ENCODE measurements at regions not wholly inside any gene's neighbourhood (a gene's known extent, or its start where the extent isn't known, plus 50 kb on each side); places are given as distances from the start of the nearest gene placed in this dataset.
A peak's percentile ranks its signal among the peaks of the same experiment; 100 is the strongest.

DNA sequence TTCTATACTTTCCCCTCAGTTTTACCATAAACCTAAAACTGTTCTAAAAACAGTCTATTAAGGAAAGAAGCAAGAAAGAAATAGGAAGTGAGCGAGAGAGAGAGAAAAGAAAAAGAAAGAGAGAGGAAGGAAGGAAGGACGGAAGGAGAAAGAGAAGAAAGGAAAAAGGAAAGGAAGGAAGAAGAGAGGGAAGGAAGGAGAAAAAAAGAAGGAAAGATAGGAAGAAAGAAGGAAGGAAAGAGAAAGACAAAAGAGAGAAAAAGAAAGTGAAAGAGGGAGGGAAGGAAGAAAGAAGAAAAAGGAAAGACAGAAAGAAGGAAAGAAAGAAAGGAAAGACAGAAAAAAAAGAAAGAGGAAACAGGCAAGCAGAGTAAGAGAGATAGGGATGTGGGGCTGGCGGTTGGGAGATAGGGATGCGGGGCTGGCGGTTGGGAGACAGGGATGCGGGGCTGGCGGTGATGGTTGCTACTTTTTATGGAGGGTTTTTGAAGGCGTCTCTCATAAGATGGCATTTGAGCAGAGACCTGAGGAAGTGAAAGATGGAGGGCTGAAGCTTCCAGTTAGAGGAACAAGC lies 70.4 kb upstream of the IRF2BP2 start:
- Histone ChIP-seq H3K27me3 (ENCODE audit: control insufficient read depth in 1 of 2, insufficient read depth in 2 of 2, low read length in 2 of 2) (no peaks in the 10 kb centered on the region), H3K27ac (ENCODE audit: low read length) (no peak overlapping the region), H3K4me1 (ENCODE audit: control insufficient read depth, insufficient read depth, low read length) (peaks cover 9% of the 10 kb centered on the region), H3K4me3 (ENCODE audit: low read length in 2 of 2) (no peak overlapping the region), H3K9ac (ENCODE audit: low read length in 2 of 2) (no peak overlapping the region), H3K36me3 (ENCODE audit: control insufficient read depth in 2 of 2, insufficient read depth in 2 of 2, low read length in 2 of 2) (no peaks in the 10 kb centered on the region), H3K9me3 (ENCODE audit: control insufficient read depth in 2 of 2, low read length in 2 of 2) (no peaks in the 10 kb centered on the region)

DNA sequence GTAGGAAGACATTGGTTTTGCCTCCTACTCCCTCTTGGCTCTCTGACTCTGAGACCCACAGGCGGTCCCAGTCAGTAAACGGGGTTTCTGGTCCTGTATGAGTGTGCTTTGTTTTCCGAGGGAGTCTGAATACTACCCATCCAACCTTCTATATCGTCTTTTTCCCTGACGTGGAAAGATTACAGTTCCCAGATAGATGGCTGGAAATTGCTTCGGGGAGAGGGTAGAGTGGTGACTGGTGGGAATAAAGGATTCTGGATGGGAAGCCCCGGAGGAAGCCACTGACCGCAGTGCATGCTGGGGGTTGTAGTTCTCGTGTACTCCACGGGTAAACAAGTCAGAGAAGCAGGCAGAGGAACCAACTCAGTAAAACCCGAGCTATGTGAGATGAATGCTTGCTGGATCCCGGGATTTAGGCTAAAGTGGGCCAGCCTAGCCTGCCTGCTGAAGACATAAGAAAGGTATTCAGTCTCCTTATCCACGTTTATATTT lies 66.2 kb upstream of the IRF2BP2 start:
- H3K27ac ChIP-seq (ENCODE audit: low read length), result no peak overlapping the region
- no peaks in the 10 kb centered on the region for H3K9me3 ChIP-seq (ENCODE audit: control insufficient read depth in 2 of 2, low read length in 2 of 2)
- peak overlapping the region; percentile 56 to 64 for H3K9ac ChIP-seq (ENCODE audit: low read length in 2 of 2)
- no peaks in the 10 kb centered on the region for H3K36me3 ChIP-seq (ENCODE audit: control insufficient read depth in 2 of 2, insufficient read depth in 2 of 2, low read length in 2 of 2)
- H3K27me3 ChIP-seq (ENCODE audit: control insufficient read depth in 1 of 2, insufficient read depth in 2 of 2, low read length in 2 of 2), result no peaks in the 10 kb centered on the region
- peak overlapping the region; percentile 58 to 73 for H3K4me3 ChIP-seq (ENCODE audit: low read length in 2 of 2)
- peaks cover 6% of the 10 kb centered on the region for H3K4me1 ChIP-seq (ENCODE audit: control insufficient read depth, insufficient read depth, low read length)

DNA sequence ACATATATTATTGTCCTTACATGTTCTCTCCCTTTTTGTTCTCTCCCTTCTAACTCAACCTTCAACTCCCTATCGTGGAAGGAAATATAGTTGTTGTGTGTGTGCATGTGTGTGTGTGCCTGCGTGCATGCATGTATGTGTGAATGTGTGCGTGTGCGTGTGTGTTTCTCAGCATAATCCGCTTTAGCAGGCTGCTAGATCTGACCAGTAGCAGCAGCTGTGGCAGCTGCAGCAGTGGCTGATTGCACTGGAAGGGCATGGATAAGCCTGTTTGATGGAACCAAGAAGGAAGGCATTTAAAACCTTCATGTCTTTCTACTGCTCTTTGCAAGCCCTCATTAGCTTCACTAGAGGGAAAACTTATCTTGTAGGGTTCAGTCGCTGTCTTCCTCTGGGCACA lies 65.6 kb upstream of the IRF2BP2 start:
- peaks cover 6% of the 10 kb centered on the region for H3K4me1 ChIP-seq (ENCODE audit: control insufficient read depth, insufficient read depth, low read length)
- peak overlapping the region; percentile 58 to 73 for H3K4me3 ChIP-seq (ENCODE audit: low read length in 2 of 2)
- no peak overlapping the region for H3K27ac ChIP-seq (ENCODE audit: low read length)
- no peaks in the 10 kb centered on the region for H3K9me3 ChIP-seq (ENCODE audit: control insufficient read depth in 2 of 2, low read length in 2 of 2)
- no peaks in the 10 kb centered on the region for H3K27me3 ChIP-seq (ENCODE audit: control insufficient read depth in 1 of 2, insufficient read depth in 2 of 2, low read length in 2 of 2)
- peak overlapping the region; percentile 56 to 64 for H3K9ac ChIP-seq (ENCODE audit: low read length in 2 of 2)
- no peaks in the 10 kb centered on the region for H3K36me3 ChIP-seq (ENCODE audit: control insufficient read depth in 2 of 2, insufficient read depth in 2 of 2, low read length in 2 of 2)

DNA sequence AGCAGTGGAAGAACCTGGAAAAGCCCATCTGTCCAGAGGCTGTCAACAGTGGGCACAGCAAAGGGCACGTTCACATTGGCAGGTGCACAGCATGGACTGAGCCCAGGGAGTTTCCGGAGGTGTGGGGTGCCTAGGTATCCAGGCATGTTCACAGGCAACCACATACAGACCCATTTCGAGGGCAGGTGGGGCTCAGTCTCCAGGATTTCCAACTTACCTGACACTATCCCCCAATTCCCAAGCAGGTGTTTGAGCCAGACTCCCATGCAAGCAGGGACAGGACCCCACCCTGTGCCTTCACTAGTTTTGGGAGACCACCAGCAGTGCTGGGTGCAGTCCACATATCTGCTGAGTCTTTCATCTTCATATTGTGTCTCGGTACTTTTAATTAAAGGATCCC lies 65.0 kb upstream of the IRF2BP2 start:
- H3K4me1 ChIP-seq (ENCODE audit: control insufficient read depth, insufficient read depth, low read length), result peaks cover 6% of the 10 kb centered on the region
- H3K27me3 ChIP-seq (ENCODE audit: control insufficient read depth in 1 of 2, insufficient read depth in 2 of 2, low read length in 2 of 2), result no peaks in the 10 kb centered on the region
- H3K9me3 ChIP-seq (ENCODE audit: control insufficient read depth in 2 of 2, low read length in 2 of 2), result no peaks in the 10 kb centered on the region
- H3K4me3 ChIP-seq (ENCODE audit: low read length in 2 of 2), result no peak overlapping the region
- no peaks in the 10 kb centered on the region for H3K36me3 ChIP-seq (ENCODE audit: control insufficient read depth in 2 of 2, insufficient read depth in 2 of 2, low read length in 2 of 2)
- no peak overlapping the region for H3K27ac ChIP-seq (ENCODE audit: low read length)
- no peak overlapping the region for H3K9ac ChIP-seq (ENCODE audit: low read length in 2 of 2)

DNA sequence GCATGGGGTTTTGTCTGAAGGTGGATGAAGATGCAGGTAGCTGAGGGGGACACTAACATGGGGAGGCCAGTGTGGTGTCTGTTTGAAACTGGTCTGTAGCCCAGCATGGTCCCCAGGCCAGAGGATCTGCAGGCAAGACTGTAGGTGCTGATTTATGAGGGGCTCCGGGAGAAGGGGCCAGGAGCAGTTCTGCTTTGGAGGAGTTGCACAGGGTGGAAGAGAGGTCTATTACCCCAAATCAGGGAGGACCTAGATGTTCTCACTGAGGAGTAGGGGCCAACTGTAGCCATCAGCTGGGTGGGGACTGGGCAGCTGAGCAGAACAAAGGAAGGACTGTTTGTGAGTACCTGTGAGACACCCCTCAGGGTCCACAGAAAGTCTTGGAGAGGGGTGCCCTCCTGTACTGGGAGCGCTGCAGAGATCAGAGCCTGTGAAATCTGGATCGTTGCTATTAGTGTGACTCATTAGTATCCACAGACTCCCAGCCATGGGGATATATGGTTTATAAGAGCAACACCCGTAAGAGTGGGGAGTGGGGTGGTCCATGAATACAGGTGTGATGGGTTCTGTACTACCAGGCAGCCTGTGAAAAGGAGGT lies 64.3 kb upstream of the IRF2BP2 start:
- Histone ChIP-seq H3K27ac (ENCODE audit: low read length) (no peak overlapping the region), H3K36me3 (ENCODE audit: control insufficient read depth in 2 of 2, insufficient read depth in 2 of 2, low read length in 2 of 2) (no peaks in the 10 kb centered on the region), H3K9me3 (ENCODE audit: control insufficient read depth in 2 of 2, low read length in 2 of 2) (no peaks in the 10 kb centered on the region), H3K4me1 (ENCODE audit: control insufficient read depth, insufficient read depth, low read length) (peaks cover 6% of the 10 kb centered on the region), H3K4me3 (ENCODE audit: low read length in 2 of 2) (no peak overlapping the region), H3K9ac (ENCODE audit: low read length in 2 of 2) (no peak overlapping the region), H3K27me3 (ENCODE audit: control insufficient read depth in 1 of 2, insufficient read depth in 2 of 2, low read length in 2 of 2) (no peaks in the 10 kb centered on the region)

DNA sequence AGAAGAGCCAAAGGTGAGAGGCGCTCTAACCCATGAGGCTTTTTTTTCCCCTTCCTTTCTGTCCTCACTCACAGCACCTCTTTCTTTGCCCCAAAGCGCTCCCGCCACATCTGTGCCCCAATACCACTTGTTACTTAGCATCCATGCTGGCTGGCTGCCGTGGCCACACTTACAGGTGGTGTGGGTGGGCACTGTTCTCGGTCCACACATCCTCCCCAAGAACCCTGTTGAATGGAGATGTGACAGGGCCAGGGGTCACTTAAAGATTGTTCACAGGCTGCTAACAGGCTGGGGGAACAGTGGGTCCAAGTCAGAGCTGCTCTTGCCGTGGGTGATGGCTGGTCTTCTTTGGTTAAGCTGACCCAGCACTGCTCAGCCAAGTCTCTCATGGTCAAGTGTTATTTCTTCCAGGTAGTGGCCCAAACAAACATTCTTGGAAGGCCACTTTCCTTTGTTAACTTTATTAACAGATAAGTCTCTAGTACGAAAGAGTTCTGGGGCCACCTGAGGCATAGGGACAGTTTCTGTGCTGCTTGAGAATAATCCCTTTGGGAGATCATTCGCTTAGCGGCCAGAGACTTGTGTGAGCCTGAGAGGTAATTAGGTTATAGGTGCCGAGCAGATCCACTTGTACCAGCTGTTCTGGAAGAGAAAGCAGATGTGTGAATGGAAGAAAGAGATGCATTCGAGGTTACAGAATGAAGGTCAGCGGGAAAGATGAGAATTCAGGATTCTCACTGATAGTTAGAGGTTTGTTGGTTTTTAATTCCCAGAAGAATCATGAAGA lies 62.6 kb upstream of the IRF2BP2 start:
- Histone ChIP-seq H3K4me1 (ENCODE audit: control insufficient read depth, insufficient read depth, low read length) (peaks cover 6% of the 10 kb centered on the region), H3K36me3 (ENCODE audit: control insufficient read depth in 2 of 2, insufficient read depth in 2 of 2, low read length in 2 of 2) (no peaks in the 10 kb centered on the region), H3K9ac (ENCODE audit: low read length in 2 of 2) (no peak overlapping the region), H3K4me3 (ENCODE audit: low read length in 2 of 2) (no peak overlapping the region), H3K27me3 (ENCODE audit: control insufficient read depth in 1 of 2, insufficient read depth in 2 of 2, low read length in 2 of 2) (no peaks in the 10 kb centered on the region), H3K9me3 (ENCODE audit: control insufficient read depth in 2 of 2, low read length in 2 of 2) (peaks cover 0 to 3% of the 10 kb centered on the region in 2 donors), H3K27ac (ENCODE audit: low read length) (no peak overlapping the region)

DNA sequence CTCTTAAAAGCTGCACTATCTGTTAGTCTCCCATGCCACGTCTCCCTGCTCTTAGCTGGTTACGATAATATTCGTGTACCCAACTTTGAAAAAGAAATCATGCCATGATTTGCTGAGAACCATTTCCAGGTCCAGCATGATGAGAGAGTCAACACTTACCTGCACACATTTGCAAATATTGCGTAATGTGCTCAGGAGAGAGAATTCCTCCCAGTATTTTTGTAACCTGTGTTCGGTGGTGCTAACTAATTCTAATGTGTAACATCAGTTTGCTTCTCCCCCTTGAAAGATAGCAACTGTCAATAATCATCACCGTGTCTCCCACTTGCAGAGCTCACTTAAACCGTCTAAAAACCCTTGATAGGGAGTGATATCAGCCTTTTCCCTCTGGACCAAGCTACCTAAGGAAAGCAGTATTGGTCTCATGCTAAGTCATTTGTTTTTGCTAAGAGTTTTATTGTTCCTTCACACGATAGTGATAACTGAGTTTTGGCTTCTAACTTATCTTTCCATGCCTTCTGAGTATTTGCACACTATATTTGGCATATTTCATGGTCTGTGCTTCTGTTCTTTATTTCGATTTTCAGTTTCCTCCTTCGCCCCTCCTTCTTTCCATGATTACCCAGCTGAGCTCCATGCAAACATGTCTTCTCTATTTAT lies 61.1 kb upstream of the IRF2BP2 start:
- H3K9me3 ChIP-seq (ENCODE audit: control insufficient read depth in 2 of 2, low read length in 2 of 2), result peaks cover 0 to 3% of the 10 kb centered on the region in 2 donors
- H3K9ac ChIP-seq (ENCODE audit: low read length in 2 of 2), result no peak overlapping the region
- H3K4me3 ChIP-seq (ENCODE audit: low read length in 2 of 2), result no peak overlapping the region
- no peak overlapping the region for H3K27ac ChIP-seq (ENCODE audit: low read length)
- no peaks in the 10 kb centered on the region for H3K27me3 ChIP-seq (ENCODE audit: control insufficient read depth in 1 of 2, insufficient read depth in 2 of 2, low read length in 2 of 2)
- no peaks in the 10 kb centered on the region for H3K36me3 ChIP-seq (ENCODE audit: control insufficient read depth in 2 of 2, insufficient read depth in 2 of 2, low read length in 2 of 2)
- peaks cover 6% of the 10 kb centered on the region for H3K4me1 ChIP-seq (ENCODE audit: control insufficient read depth, insufficient read depth, low read length)

DNA sequence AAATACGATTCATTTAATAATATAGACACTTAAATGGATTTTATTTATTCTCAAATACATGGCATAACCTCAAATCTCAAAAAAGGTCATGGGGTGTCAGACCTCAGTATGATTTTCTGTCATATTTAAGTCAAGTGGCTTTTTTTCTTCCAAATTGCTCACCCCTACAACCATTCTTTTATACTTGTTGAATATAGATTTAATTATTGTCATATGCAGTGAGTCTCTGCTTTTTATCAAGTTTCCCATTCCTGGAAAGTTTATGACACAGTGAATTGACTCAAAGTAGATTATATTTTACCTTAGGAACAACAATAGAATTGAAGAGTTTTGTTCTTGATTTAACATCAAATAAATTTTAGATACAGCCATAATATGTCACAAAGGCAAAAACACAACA lies 59.5 kb upstream of the IRF2BP2 start:
- no peaks in the 10 kb centered on the region for H3K36me3 ChIP-seq (ENCODE audit: control insufficient read depth in 2 of 2, insufficient read depth in 2 of 2, low read length in 2 of 2)
- no peak overlapping the region for H3K4me3 ChIP-seq (ENCODE audit: low read length in 2 of 2)
- H3K9me3 ChIP-seq (ENCODE audit: control insufficient read depth in 2 of 2, low read length in 2 of 2), result peaks cover 0 to 3% of the 10 kb centered on the region in 2 donors
- H3K9ac ChIP-seq (ENCODE audit: low read length in 2 of 2), result no peak overlapping the region
- no peak overlapping the region for H3K27ac ChIP-seq (ENCODE audit: low read length)
- H3K4me1 ChIP-seq (ENCODE audit: control insufficient read depth, insufficient read depth, low read length), result no peaks in the 10 kb centered on the region
- H3K27me3 ChIP-seq (ENCODE audit: control insufficient read depth in 1 of 2, insufficient read depth in 2 of 2, low read length in 2 of 2), result no peaks in the 10 kb centered on the region

DNA sequence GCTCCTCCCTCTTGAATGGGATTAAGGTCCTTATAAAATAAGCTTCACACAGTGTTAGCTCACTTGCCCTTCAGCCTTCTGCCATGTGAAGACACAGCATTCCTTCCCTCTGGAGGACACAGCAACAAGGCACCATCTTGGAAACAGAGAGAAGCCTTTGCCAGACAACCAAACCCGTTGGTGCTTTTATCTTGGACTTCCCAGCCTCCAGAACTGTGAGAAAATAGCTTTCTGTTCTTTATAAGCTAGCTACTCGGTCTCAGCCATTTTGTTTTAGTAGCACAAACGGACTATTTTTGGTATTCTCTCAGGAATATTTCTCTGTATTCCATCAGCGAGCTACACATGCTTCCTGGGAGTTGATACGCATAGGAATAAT lies 58.6 kb upstream of the IRF2BP2 start:
- H3K4me1 ChIP-seq (ENCODE audit: control insufficient read depth, insufficient read depth, low read length), result no peaks in the 10 kb centered on the region
- no peaks in the 10 kb centered on the region for H3K27me3 ChIP-seq (ENCODE audit: control insufficient read depth in 1 of 2, insufficient read depth in 2 of 2, low read length in 2 of 2)
- H3K9me3 ChIP-seq (ENCODE audit: control insufficient read depth in 2 of 2, low read length in 2 of 2), result peaks cover 0 to 3% of the 10 kb centered on the region in 2 donors
- H3K36me3 ChIP-seq (ENCODE audit: control insufficient read depth in 2 of 2, insufficient read depth in 2 of 2, low read length in 2 of 2), result no peaks in the 10 kb centered on the region
- H3K4me3 ChIP-seq (ENCODE audit: low read length in 2 of 2), result no peak overlapping the region
- no peak overlapping the region for H3K9ac ChIP-seq (ENCODE audit: low read length in 2 of 2)
- no peak overlapping the region for H3K27ac ChIP-seq (ENCODE audit: low read length)

DNA sequence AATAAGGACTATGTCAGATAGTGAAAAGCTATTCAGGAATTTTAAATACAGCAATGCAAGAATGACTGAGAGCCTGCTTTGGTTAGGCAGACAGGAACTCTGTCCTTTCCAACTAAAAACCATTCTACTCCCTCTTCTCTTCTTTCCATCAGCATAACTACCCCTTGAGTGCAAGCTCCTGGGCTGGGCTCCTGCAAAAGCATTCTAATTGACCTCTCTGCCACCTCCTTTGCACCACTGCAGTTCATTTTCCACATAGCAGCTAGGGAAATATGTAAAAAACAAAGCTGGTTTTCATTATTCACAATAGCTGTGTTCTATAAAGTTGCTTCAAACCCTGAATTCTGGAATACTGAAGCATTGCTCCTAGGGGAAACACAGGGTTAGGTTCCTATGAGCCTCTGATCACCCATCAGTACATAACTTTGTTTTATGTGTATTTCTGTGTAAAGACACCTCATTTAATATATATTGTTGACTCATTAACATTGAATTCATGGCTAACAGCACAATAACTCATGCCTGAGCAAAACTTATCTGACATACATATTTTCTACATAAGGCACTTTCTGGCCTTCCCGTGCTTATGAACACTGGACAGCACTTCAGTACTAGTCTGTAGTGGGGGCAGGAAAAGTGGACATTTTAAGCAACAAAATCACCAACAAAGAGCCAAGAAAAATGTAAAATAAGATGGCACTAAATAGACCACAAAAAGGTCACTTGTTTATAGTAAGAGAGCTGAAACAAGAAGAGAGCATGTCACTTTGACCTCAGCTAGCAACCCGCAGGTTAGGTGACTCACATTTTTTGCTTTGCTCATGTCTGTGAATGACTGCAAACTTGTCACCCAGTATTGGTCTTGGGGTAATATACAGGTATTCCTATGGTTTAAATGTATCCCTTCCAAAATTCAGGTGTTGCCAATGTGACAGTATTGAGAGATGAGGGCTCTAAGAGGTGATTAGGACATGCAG lies 57.9 kb upstream of the IRF2BP2 start:
- H3K27ac ChIP-seq (ENCODE audit: low read length), result no peak overlapping the region
- H3K36me3 ChIP-seq (ENCODE audit: control insufficient read depth in 2 of 2, insufficient read depth in 2 of 2, low read length in 2 of 2), result no peaks in the 10 kb centered on the region
- H3K27me3 ChIP-seq (ENCODE audit: control insufficient read depth in 1 of 2, insufficient read depth in 2 of 2, low read length in 2 of 2), result no peaks in the 10 kb centered on the region
- no peak overlapping the region for H3K4me3 ChIP-seq (ENCODE audit: low read length in 2 of 2)
- H3K4me1 ChIP-seq (ENCODE audit: control insufficient read depth, insufficient read depth, low read length), result no peaks in the 10 kb centered on the region
- peaks cover 0 to 3% of the 10 kb centered on the region in 2 donors for H3K9me3 ChIP-seq (ENCODE audit: control insufficient read depth in 2 of 2, low read length in 2 of 2)
- H3K9ac ChIP-seq (ENCODE audit: low read length in 2 of 2), result no peak overlapping the region
